Inferior parietal cortex (tissue), 1 donor: ENCODE measurements at regions not wholly inside any gene's neighbourhood (a gene's known extent, or its start where the extent isn't known, plus 50 kb on each side); places are given as distances from the start of the nearest gene placed in this dataset.

ENCODE experiments used
- DNase-seq: peaks from one replicate; pipeline ENCODE4 v3.0.0-alpha.2; 2016; ENCODE audit errors: extremely low spot score

DNA sequence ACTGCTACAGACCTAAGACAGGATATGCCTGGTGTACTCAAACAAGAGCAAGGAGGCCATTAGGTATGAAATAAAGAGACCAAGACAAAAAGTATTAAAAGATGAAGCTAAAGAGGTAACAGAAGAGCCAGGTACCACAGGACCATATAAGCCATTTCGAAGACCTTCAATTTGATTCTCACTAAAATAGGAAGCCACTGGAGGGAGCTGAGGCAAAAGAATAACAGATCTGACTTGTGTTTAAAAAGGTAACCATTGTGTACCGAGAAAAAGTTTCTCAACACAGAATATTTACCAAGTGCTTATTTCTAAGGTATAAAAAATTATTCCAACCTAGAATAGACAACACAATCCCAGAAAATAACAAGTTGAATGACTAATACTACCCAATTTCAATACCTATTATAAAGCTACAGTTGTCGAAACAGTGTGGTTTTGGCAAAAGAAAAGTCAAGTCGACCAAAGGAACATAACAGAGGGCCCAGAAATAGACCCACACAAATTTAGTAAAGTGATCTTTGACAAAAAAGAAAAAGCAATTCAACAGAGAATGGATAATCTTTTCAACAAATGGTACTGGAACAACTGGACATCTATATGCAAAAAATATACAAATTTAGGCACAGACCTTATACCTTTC, 125.3 kb upstream of the DST start:
- no peak for DNase-seq

DNA sequence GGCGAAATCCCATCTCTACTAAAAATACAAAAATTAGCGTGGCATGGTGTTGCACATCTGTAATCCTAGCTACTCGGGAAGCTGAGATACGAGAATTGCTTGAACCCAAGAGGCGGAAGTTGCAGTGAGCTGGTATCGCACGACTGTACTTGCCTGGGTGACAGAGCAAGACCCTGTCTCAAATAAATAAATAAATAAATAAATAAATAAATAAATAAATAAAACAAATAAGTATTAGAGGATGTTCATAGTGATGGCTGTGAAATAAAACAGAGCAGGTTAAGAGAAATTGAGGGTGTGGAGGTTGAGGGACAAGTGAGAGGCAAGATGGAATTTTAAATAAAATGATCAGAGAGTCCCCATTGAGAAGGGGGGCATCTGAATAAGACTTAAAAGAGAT, 124.7 kb upstream of the DST start:
- no peak for DNase-seq

- no peak for DNase-seq
These were observed 124.1 kb upstream of the DST start for GRCh38 chr6:56766806-56767178.

- DNase-seq = no peak
These were observed 123.6 kb upstream of the DST start for GRCh38 chr6:56766139-56766805.

DNA sequence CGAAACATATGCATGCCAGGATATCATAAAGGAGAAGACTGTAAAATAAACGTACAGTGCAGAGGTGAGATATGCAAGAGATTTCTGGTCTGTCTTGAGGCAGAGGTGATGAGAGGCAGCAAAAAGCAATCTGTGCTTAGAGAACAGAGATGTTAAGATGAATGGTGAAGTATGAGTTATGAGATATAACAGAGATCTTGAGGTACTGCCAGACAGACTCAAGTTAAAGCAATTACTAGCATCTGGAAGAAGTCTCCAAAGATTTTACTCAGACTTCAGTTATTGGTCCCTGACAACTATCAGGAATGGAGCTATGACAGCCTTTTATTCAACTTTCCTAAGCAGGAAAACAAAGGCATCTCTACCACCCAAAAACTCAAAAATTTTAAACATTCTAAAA, 122.8 kb upstream of the DST start:
- no peak for DNase-seq

DNA sequence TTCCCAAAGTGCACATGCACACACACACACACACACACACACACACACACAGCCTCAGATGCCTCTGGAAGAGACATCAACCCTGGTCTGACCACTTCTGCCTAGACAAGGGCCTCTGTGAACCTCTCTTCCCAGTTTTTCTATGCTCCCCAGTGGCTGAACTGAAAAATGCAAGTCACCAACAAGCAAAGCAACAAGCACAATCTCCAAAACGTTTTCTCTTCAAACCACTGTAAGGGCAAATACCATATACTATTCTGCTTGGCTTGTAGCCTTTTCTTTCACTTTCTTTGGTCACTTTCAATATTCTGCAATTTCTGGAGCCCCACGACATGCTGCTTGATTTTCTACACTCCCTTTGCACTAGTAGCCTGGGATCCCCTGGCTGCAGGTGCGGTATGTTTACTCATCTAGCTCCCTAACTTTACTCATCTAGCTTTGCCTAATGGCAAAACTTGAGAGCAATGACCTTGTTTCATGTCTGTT, 121.4 kb upstream of the DST start:
- DNase-seq = no peak

DNA sequence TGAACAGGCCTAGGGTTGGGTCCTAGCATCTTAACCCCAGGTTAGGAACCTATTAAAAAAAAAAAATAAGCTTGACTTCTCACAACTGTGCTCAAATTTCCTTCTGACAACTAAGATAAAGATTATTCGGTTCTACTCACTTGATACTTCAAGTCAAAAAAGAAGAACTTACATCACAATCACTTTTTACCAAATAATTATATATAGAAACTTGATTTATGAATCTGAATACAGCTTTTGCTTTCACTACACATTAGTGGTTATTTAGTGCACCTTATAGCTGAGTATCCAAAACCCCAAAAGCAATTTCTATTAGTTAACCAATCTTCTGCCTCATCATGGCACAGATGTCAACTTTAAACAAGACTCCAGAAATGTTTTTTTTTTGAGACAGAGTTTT, 119.0 kb upstream of the DST start:
- no peak for DNase-seq

GRCh38 chr6:56760842-56761241, 118.2 kb upstream of the DST start:
- DNase-seq = no peak

GRCh38 chr6:56759521-56759920, 116.8 kb upstream of the DST start:
- DNase-seq = no peak

GRCh38 chr6:56758553-56758952, 115.9 kb upstream of the DST start:
- DNase-seq = no peak

DNA sequence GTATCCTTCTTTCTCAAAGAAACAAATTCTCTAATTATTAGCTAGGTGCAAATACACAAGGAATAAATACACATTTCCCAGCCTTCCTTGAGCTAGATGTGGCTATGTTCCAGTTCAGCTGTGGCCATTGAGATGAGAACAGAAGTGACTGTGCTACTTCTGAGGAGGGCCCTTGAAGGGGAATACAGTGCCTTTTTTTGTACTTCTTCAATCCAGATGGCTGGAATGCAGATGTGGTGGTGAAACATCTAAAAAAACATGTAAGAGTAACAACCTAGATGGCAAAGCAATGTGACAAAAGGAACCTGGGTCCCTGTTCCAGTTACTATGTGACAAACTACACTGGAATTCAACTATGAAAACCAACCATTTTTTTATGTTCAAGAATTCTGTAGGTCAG, 115.4 kb upstream of the DST start:
- no peak for DNase-seq

DNA sequence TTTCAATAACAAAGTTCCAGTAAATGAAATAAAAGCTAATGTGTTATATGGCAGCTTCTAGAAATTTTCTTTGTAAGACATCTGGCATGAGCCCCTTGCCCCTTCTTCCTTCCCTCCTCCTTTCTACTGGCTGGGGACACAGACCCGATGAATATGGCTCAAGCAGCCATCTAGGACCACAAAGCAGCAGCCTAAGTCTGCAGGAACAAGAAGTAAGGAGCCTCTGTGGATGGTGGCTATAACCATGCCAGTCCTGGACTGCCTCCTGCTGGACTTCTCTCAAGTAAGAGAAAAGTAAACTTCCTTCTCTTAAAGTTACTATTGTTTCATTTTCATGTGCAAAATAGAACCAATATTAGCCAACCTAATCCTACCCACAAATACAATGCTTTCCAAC, 114.9 kb upstream of the DST start:
- DNase-seq = no peak

GRCh38 chr6:56756791-56757587, 114.3 kb upstream of the DST start:
- no peak for DNase-seq

DNA sequence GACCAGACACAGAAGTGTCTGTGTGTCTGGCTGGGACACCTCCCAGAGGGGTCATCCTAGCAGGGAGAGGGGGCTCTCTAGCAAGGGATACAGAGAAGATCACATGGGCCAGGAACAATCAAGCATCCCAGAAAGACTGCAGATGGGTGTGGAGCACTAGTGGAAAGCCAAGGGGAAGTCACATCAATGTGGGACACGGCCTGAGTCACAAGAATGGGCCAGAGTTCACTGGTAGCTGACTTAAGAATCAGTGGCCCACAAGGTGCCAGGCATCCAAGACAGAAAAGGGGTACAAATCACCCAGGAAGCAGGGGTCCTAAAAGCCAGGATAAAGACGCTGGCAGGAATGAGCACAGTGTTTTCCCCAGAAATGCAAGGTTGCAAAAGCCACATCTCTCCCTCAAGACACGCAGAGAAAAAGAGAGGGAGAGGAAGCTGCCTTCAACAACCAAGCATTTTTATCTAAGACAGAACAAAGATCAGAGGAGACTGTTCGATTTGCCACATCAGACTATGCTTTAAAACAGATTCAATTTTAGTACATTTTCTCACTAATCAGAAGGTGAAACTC, 113.6 kb upstream of the DST start:
- DNase-seq = no peak

GRCh38 chr6:56755040-56755439, 112.4 kb upstream of the DST start:
- no peak for DNase-seq

DNA sequence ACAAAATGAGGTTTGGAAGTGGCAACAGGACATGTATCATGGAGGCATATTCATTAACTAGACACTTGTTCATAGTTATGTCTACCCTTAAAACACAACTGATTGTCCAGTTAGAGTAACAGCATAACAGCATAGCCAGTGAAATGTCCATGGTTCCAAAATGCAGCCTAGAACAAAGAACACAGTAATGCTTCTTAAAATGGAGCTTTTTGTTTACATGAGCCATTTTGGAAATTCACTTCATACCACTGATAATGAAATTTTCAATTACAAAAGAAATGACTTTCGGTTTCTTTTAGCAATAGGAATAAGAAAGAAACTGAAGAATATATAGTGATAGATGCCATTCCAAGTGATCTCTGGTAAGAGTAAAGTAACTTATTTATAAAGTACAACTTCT, 111.1 kb upstream of the DST start:
- no peak for DNase-seq

GRCh38 chr6:56752534-56752933, 109.8 kb upstream of the DST start:
- DNase-seq = no peak

- no peak for DNase-seq
These were observed 109.3 kb upstream of the DST start for GRCh38 chr6:56752009-56752408.

- DNase-seq = no peak
These were observed 108.9 kb upstream of the DST start for GRCh38 chr6:56751604-56752003.

- no peak for DNase-seq
These were observed 108.0 kb upstream of the DST start for GRCh38 chr6:56750686-56751085.

DNA sequence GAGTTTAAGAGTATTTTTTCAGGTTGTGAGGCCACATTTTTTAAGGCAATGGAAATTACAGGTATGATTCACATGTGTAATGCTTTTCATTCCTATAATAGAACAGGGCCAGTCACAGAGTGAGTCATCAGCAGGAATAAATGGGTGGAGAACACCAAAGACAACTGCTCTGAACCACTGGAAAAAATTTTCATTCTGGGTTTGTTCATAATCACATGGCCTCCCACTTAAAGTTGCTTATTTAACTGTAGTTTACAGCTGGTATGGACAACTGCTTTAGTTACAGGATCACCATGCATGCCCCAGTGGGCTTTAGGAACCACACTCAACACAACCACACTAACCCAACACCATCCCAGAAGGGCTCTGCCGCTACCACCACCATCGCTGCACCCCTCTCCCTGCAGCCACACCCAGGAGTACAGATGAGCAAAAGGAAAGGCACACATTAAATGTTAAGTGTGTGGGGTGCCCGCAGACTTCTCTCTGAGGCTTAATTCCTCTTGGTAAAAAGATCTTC, 107.0 kb upstream of the DST start:
- no peak for DNase-seq

DNA sequence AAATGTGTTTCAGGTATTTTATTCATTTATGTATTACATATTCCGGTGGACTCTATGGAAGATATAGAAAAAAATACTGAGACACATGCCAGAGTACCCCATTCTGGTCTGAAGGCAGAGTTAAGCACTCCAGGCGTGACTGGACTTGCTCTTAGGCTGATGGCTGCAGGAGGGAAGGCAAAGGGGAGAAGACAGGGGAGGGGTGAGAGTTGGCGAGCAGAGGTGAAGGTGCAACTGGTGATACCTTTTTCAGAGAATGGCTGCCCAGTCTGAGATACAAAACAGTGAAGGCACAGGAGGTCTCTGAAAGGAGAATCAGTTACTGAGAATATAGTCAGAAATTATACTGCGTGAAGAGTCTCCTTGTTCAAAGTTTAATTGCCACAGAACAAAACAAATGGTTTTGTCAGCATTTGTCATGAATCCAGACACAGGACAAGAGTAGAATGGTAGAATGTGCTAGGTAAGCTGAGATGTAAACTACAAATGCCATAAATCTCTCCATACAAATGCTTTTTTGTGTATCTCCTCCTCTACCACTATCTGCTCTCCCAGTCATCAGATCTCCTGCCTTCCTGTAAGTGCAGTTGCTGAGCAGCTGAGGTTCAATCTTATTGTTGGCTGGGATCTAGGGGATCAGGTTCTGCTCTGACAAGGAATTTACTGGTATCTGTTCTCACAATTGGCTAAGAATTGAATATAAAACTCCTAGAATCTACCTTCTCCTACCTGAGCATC, 104.2 kb upstream of the DST start:
- no peak for DNase-seq
